ENCODE measurements at regions not wholly inside any gene's neighbourhood (a gene's known extent, or its start where the extent isn't known, plus 50 kb on each side); places are given as distances from the start of the nearest gene placed in this dataset.

DNA sequence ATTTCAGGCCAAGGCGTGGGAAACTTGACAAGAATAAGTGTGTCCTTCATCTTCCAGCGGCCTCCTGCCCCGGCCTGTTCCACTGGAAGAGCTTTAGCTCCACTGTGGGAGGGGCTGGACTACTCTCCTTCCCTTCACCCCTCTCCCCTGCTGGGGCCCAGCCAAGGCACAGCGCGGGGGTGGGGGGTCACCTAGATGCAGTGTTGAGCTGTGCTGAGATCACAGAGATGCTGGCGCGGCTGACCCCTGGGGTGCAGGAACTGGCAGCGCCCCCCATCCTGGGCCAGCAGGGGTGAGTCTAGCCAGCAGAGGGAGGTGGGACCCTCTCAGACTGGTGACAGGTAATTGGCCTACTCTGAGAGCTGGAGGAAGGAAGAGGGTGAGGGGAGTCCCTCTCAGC lies 111.8 kb upstream of the LHX1 start:
- H3K27me3 ChIP-seq = no peaks in the 10 kb centered on the region

DNA sequence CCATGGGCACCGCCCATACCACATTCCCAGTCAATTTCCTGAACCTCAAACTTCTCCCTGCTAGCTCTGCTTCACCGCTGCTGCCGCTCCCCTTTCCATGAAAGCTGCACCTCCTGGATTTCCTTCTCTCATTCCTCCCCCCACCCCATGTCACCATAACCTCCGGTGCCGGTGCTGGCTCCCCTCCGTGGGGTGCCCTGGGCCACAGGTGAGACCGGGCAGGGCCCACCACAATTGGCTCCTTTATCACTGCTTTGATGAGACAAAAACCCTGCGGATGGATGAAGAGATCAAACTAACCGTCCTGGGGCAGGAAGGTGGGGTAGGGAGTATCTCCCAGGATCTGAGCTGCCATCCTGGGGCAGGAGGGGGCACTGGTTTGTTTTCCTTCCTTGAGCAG lies 111.3 kb upstream of the LHX1 start:
- no peak overlapping the region for H3K4me3 ChIP-seq (replicated peaks in 1 of 3)
- H3K27me3 ChIP-seq = no peaks in the 10 kb centered on the region
- no peaks in the 10 kb centered on the region for H3K4me1 ChIP-seq
- H3K36me3 ChIP-seq = no peaks in the 10 kb centered on the region
- DNase-seq = no peak
- no peak overlapping the region for H3K27ac ChIP-seq
- H3K9me3 ChIP-seq = no peaks in the 10 kb centered on the region
- intact Hi-C loops (cut with DNase I) = no loop called here
- 53 to 67% methylated on average over 9 of the region's 9 CpGs for WGBS, 2 donors
- no peak for TF ChIP-seq POLR2A (IDR thresholded peaks at IDR 0.05)
- TF ChIP-seq, protein P1, sequence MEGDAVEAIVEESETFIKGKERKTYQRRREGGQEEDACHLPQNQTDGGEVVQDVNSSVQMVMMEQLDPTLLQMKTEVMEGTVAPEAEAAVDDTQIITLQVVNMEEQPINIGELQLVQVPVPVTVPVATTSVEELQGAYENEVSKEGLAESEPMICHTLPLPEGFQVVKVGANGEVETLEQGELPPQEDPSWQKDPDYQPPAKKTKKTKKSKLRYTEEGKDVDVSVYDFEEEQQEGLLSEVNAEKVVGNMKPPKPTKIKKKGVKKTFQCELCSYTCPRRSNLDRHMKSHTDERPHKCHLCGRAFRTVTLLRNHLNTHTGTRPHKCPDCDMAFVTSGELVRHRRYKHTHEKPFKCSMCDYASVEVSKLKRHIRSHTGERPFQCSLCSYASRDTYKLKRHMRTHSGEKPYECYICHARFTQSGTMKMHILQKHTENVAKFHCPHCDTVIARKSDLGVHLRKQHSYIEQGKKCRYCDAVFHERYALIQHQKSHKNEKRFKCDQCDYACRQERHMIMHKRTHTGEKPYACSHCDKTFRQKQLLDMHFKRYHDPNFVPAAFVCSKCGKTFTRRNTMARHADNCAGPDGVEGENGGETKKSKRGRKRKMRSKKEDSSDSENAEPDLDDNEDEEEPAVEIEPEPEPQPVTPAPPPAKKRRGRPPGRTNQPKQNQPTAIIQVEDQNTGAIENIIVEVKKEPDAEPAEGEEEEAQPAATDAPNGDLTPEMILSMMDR (IDR thresholded peaks at IDR 0.05) = no peak

More for the DNA sequence above, 111.8 kb upstream of the LHX1 start:
- Histone ChIP-seq H3K9me3 (no peaks in the 10 kb centered on the region), H3K27ac (no peak overlapping the region), H3K36me3 (no peaks in the 10 kb centered on the region), H3K4me3 (replicated peaks in 1 of 3) (no peak overlapping the region), H3K4me1 (no peaks in the 10 kb centered on the region)
- TF ChIP-seq, protein P1 (IDR thresholded peaks at IDR 0.05) = no peak
- TF ChIP-seq POLR2A (IDR thresholded peaks at IDR 0.05) = no peak
- no peak for DNase-seq
- intact Hi-C loops (cut with DNase I) = no loop called here
- 59 to 63% methylated on average over 3 to 8 of the region's 8 CpGs for WGBS, 2 donors

DNA sequence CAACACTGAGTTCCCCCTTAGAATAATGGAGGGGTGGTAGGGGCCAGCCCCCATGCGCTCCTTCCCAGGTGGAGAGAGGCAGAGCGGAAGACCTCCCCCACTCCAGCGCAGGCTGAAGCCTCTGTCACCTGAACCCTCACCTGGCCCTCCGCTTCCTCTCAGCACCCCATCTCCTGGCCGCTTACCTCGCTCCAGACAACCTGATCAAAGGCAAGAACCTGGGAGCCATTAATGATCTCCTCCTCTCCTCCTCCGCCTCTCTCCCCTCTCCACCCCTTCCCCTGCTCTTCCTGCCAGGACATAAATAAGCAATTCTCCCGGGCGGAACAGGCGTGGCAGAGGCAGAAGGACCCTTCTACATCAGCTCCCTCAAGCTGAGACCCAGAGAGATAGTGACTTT lies 110.2 kb upstream of the LHX1 start:
- H3K27me3 ChIP-seq = no peaks in the 10 kb centered on the region
- no peak overlapping the region for H3K27ac ChIP-seq
- H3K4me1 ChIP-seq = no peaks in the 10 kb centered on the region
- no peaks in the 10 kb centered on the region for H3K36me3 ChIP-seq
- 28 to 37% methylated on average over 10 of the region's 10 CpGs for WGBS, 2 donors
- no peaks in the 10 kb centered on the region for H3K9me3 ChIP-seq
- DNase-seq = no peak
- no peak for TF ChIP-seq POLR2A (IDR thresholded peaks at IDR 0.05)
- TF ChIP-seq, protein P1 (IDR thresholded peaks at IDR 0.05) = no peak
- H3K4me3 ChIP-seq (replicated peaks in 1 of 3) = no peak overlapping the region
- intact Hi-C loops (cut with DNase I) = no loop called here

DNA sequence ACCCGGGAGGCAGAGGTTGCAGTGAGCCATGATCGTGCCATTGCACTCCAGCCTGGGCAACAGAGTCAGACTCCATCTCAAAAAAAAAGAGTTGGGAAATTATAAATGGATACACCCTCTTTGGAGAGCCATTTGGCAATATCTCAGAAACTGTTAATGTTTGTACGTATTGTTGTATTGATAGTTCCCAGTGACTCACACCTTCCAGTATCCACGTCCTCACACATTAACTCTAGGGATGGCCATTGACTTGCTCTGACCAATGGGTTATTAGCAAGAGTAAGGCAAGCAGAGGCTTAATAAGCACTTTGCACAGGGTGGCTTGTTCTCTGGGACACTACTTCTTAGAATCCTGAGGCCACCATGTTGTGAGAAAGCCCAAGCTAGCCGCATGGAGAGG lies 107.6 kb upstream of the LHX1 start:
- Histone ChIP-seq H3K4me1 (no peaks in the 10 kb centered on the region), H3K27me3 (no peaks in the 10 kb centered on the region), H3K27ac (no peak overlapping the region), H3K36me3 (no peaks in the 10 kb centered on the region), H3K4me3 (replicated peaks in 1 of 3) (no peak overlapping the region), H3K9me3 (no peaks in the 10 kb centered on the region)
- no peak for DNase-seq
- intact Hi-C loops (cut with DNase I) = no loop called here
- 89 to 94% methylated on average over 5 of the region's 5 CpGs for WGBS, 2 donors
- TF ChIP-seq POLR2A (IDR thresholded peaks at IDR 0.05) = no peak
- TF ChIP-seq, protein P1 (IDR thresholded peaks at IDR 0.05) = no peak

DNA sequence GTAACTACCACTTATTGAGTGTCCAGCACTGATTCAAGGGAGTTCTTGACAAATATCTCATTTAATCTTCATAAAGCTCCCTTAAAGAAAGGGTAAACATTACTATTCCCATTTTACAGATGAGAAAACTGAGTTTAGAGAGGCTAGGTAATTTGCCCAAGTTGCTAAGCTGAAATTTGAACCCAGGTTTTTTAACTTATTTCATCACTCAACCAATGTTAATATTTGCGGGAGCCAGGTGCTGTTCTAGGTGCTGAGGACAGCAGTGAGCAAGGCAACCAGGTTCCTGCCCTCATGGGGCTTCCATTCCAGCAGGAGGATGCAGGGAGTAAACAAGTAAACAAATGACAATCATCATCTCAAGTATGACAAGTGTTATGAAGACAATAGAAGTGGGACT lies 104.0 kb upstream of the LHX1 start:
- Histone ChIP-seq H3K27ac (no peak overlapping the region), H3K27me3 (no peaks in the 10 kb centered on the region), H3K36me3 (no peaks in the 10 kb centered on the region), H3K4me1 (no peaks in the 10 kb centered on the region), H3K4me3 (replicated peaks in 1 of 3) (no peak overlapping the region), H3K9me3 (no peaks in the 10 kb centered on the region)
- no peak for DNase-seq
- 91 to 95% methylated on average over 1 of the region's 1 CpG for WGBS, 2 donors
- intact Hi-C loops (cut with DNase I) = no loop called here
- TF ChIP-seq POLR2A (IDR thresholded peaks at IDR 0.05) = no peak
- TF ChIP-seq, protein P1 (IDR thresholded peaks at IDR 0.05) = no peak

All from thyroid gland (tissue), 4 donors.